ENCODE measurements at regions not wholly inside any gene's neighbourhood (a gene's known extent, or its start where the extent isn't known, plus 50 kb on each side); places are given as distances from the start of the nearest gene placed in this dataset.

GRCh38 chr10:130421909-130422308 is 285.7 kb downstream of the GLRX3 start:
- H3K4me3 ChIP-seq (ENCODE audit: low read depth, low read length), result no peak overlapping the region
- in situ Hi-C loops (cut with HindIII; ENCODE audit: low sequenced_read_pairs), result no loop called here
- TF ChIP-seq CTCF (IDR thresholded peaks at IDR 0.05; ENCODE audit: low read depth, low read length), result no peak
- no peak for DNase-seq (ENCODE audit: low read depth, low spot score)

GRCh38 chr10:130422366-130423324 is 286.5 kb downstream of the GLRX3 start:
- in situ Hi-C loops (cut with HindIII; ENCODE audit: low sequenced_read_pairs), result no loop called here
- no peak for DNase-seq (ENCODE audit: low read depth, low spot score)
- TF ChIP-seq CTCF (IDR thresholded peaks at IDR 0.05; ENCODE audit: low read depth, low read length), result no peak
- no peak overlapping the region for H3K4me3 ChIP-seq (ENCODE audit: low read depth, low read length)

GRCh38 chr10:130423455-130424305 is 287.5 kb downstream of the GLRX3 start:
- in situ Hi-C loops (cut with HindIII; ENCODE audit: low sequenced_read_pairs), result no loop called here
- H3K4me3 ChIP-seq (ENCODE audit: low read depth, low read length), result no peak overlapping the region
- no peak for DNase-seq (ENCODE audit: low read depth, low spot score)
- no peak for TF ChIP-seq CTCF (IDR thresholded peaks at IDR 0.05; ENCODE audit: low read depth, low read length)

GRCh38 chr10:130424418-130424817 is 288.2 kb downstream of the GLRX3 start:
- no peak overlapping the region for H3K4me3 ChIP-seq (ENCODE audit: low read depth, low read length)
- in situ Hi-C loops (cut with HindIII; ENCODE audit: low sequenced_read_pairs), result no loop called here
- no peak for DNase-seq (ENCODE audit: low read depth, low spot score)
- TF ChIP-seq CTCF (IDR thresholded peaks at IDR 0.05; ENCODE audit: low read depth, low read length), result no peak

- TF ChIP-seq CTCF (IDR thresholded peaks at IDR 0.05; ENCODE audit: low read depth, low read length), result no peak
- in situ Hi-C loops (cut with HindIII; ENCODE audit: low sequenced_read_pairs), result no loop called here
- no peak overlapping the region for H3K4me3 ChIP-seq (ENCODE audit: low read depth, low read length)
- no peak for DNase-seq (ENCODE audit: low read depth, low spot score)
These were observed 289.0 kb downstream of the GLRX3 start for GRCh38 chr10:130425169-130425568.

GRCh38 chr10:130425881-130426435 is 289.8 kb downstream of the GLRX3 start:
- TF ChIP-seq CTCF (IDR thresholded peaks at IDR 0.05; ENCODE audit: low read depth, low read length), result no peak
- in situ Hi-C loops (cut with HindIII; ENCODE audit: low sequenced_read_pairs), result no loop called here
- no peak overlapping the region for H3K4me3 ChIP-seq (ENCODE audit: low read depth, low read length)
- DNase-seq (ENCODE audit: low read depth, low spot score), result no peak
